ENCODE measurements at regions not wholly inside any gene's neighbourhood (a gene's known extent, or its start where the extent isn't known, plus 50 kb on each side); places are given as distances from the start of the nearest gene placed in this dataset.

DNA sequence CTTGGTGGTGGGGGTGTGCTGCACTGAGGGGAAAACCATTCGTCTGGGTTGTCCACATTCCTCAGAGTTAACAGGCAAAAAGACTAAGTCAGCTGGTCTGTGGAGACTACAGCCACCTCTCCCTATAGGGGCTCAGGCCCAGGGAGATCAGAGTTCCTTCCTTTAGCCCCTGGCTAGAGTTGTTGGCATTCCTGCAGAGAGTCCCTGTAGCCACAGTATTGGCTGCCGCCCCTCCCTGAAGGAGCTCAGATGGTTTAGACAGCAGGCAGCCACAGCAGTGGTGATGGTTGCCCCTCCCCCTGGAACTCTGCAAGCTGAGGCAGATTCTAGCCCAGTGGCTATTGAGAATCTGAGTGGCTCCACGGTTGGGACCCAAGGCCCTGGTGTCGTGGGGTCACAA is 1072.5 kb upstream of the ATXN7L3B start:
- no CpG with 5 or more reads among the region's 4 CpGs for WGBS (ENCODE audit: extremely low coverage, insufficient read length, low lambda C conversion rate)

More for the DNA sequence above, 1072.5 kb upstream of the ATXN7L3B start:
- Histone ChIP-seq H3K27ac (ENCODE audit: insufficient read length, low read depth, low read length) (no peak overlapping the region), H4K8ac (replicated peaks; ENCODE audit: insufficient read length, low read depth, low read length) (no peak overlapping the region), H3K18ac (ENCODE audit: insufficient read length, low read depth, low read length) (no peak overlapping the region), H2BK15ac (ENCODE audit: low read depth, low read length) (no peak overlapping the region), H2BK12ac (ENCODE audit: insufficient read length, low read depth, low read length) (no peak overlapping the region), H2BK20ac (ENCODE audit: low read depth, low read length, poor library complexity, severe bottlenecking) (no peak overlapping the region), H3K4me1 (ENCODE audit: insufficient read depth, low read length) (no peaks in the 10 kb centered on the region), H3K14ac (ENCODE audit: insufficient read depth, low read length) (no peak overlapping the region), H2BK120ac (ENCODE audit: low read depth, low read length, poor library complexity, severe bottlenecking) (no peak overlapping the region), H4K5ac (ENCODE audit: insufficient read length, low read depth, low read length) (no peak overlapping the region), H3K79me2 (ENCODE audit: insufficient read depth, low read length) (no peaks in the 10 kb centered on the region), H2BK5ac (ENCODE audit: insufficient read length, low read length) (no peak overlapping the region), H3K27me3 (ENCODE audit: insufficient read depth, low read length) (peaks cover 3% of the 10 kb centered on the region; the same call in 1 of the 2 replicates), H3K9me3 (ENCODE audit: control insufficient read depth, low read depth, low read length) (no peaks in the 10 kb centered on the region), H3K4me2 (ENCODE audit: insufficient read depth, insufficient read length, low read length) (no peak overlapping the region), H2AFZ (ENCODE audit: low read length) (no peak overlapping the region), H3K9ac (ENCODE audit: extremely low read depth, insufficient read length, low read length) (no peak overlapping the region), H4K91ac (ENCODE audit: insufficient read length, low read depth, low read length) (no peak overlapping the region), H3K4ac (ENCODE audit: low read depth, low read length) (no peak overlapping the region), H3K56ac (ENCODE audit: insufficient read length, low read depth, low read length) (no peak overlapping the region), H2AK5ac (ENCODE audit: insufficient read length, low read length) (no peak overlapping the region), H4K20me1 (ENCODE audit: control insufficient read depth, insufficient read depth, insufficient read length) (no peaks in the 10 kb centered on the region), H3K23me2 (ENCODE audit: insufficient read length, low read depth, low read length, poor library complexity, severe bottlenecking) (no peaks in the 10 kb centered on the region), H3K23ac (ENCODE audit: insufficient read length, low read depth, low read length) (no peak overlapping the region), H3T11ph (ENCODE audit: low read length) (no peak overlapping the region), H3K79me1 (ENCODE audit: insufficient read depth, low read depth, low read length, poor library complexity, severe bottlenecking) (no peaks in the 10 kb centered on the region)
- H3K27ac Mint-ChIP-seq = no peak overlapping the region; a peak in 1 of 7 replicates
- H3K4me3 Mint-ChIP-seq = no peak overlapping the region
- H3K4me1 Mint-ChIP-seq = peaks cover 8% of the 10 kb centered on the region in 2 experiments
- peak; percentile 67 for DNase-seq
- no peaks in the 10 kb centered on the region for H3K9me3 Mint-ChIP-seq
- TF ChIP-seq, protein P1, sequence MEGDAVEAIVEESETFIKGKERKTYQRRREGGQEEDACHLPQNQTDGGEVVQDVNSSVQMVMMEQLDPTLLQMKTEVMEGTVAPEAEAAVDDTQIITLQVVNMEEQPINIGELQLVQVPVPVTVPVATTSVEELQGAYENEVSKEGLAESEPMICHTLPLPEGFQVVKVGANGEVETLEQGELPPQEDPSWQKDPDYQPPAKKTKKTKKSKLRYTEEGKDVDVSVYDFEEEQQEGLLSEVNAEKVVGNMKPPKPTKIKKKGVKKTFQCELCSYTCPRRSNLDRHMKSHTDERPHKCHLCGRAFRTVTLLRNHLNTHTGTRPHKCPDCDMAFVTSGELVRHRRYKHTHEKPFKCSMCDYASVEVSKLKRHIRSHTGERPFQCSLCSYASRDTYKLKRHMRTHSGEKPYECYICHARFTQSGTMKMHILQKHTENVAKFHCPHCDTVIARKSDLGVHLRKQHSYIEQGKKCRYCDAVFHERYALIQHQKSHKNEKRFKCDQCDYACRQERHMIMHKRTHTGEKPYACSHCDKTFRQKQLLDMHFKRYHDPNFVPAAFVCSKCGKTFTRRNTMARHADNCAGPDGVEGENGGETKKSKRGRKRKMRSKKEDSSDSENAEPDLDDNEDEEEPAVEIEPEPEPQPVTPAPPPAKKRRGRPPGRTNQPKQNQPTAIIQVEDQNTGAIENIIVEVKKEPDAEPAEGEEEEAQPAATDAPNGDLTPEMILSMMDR (conservative IDR thresholded peaks at IDR 0.05) = no peak
- peaks cover 35% of the 10 kb centered on the region for H3K27me3 Mint-ChIP-seq (ENCODE audit: low read depth)
- H3K36me3 Mint-ChIP-seq (ENCODE audit: insufficient read depth in 1 of 3, low read depth in 3 of 3) = no peaks in the 10 kb centered on the region

Data from H9 (cell line).